ENCODE measurements at regions not wholly inside any gene's neighbourhood (a gene's known extent, or its start where the extent isn't known, plus 50 kb on each side); places are given as distances from the start of the nearest gene placed in this dataset.

GRCh38 chr1:29514361-29515169 is 278.2 kb downstream of the PTPRU start:
- no peak for DNase-seq

- DNase-seq: peak; percentile 3 to 13
These were observed 277.0 kb downstream of the PTPRU start for GRCh38 chr1:29513357-29513756.

GRCh38 chr1:29511436-29511835 is 275.1 kb downstream of the PTPRU start:
- DNase-seq: no peak

GRCh38 chr1:29508458-29509107 is 272.3 kb downstream of the PTPRU start:
- DNase-seq: no peak

GRCh38 chr1:29506678-29507225 is 270.4 kb downstream of the PTPRU start:
- DNase-seq: no peak

GRCh38 chr1:29505532-29506220 is 269.4 kb downstream of the PTPRU start:
- no peak for DNase-seq

- DNase-seq: no peak
These were observed 268.5 kb downstream of the PTPRU start for GRCh38 chr1:29504709-29505410.

GRCh38 chr1:29504196-29504595 is 267.9 kb downstream of the PTPRU start:
- no peak for DNase-seq

GRCh38 chr1:29502911-29503840 is 266.9 kb downstream of the PTPRU start:
- DNase-seq: no peak

- DNase-seq: no peak
These were observed 266.0 kb downstream of the PTPRU start for GRCh38 chr1:29502225-29502910.

GRCh38 chr1:29501227-29501976 is 265.1 kb downstream of the PTPRU start:
- no peak for DNase-seq

- no peak for DNase-seq
These were observed 264.3 kb downstream of the PTPRU start for GRCh38 chr1:29500651-29501050.

GRCh38 chr1:29500041-29500440 is 263.7 kb downstream of the PTPRU start:
- DNase-seq: no peak

GRCh38 chr1:29499104-29499650 is 262.9 kb downstream of the PTPRU start:
- no peak for DNase-seq

GRCh38 chr1:29498126-29499103 is 262.1 kb downstream of the PTPRU start:
- no peak for DNase-seq

GRCh38 chr1:29497395-29498125 is 261.2 kb downstream of the PTPRU start:
- no peak for DNase-seq

GRCh38 chr1:29496701-29497100 is 260.4 kb downstream of the PTPRU start:
- DNase-seq: no peak

Measured in inflammatory macrophage (primary cell).